GM04503 (cell line): ENCODE measurements at regions not wholly inside any gene's neighbourhood (a gene's known extent, or its start where the extent isn't known, plus 50 kb on each side); places are given as distances from the start of the nearest gene placed in this dataset.
"Not testable (repeated sequence)": the region's sequence is repeated elsewhere in the genome, so short reads cannot be mapped to it uniquely, and the experiment has no call there.

Experiments
- DNase-seq: peaks from one replicate; pipeline ENCODE4 v3.0.0-alpha.2; 2012; ENCODE audit warnings: low read depth

GRCh38 chr2:87315183-87315902 lies 293.7 kb upstream of the PLGLB1 start:
- not testable (repeated sequence) for DNase-seq

GRCh38 chr2:87317193-87317592 lies 295.5 kb upstream of the PLGLB1 start:
- DNase-seq = not testable (repeated sequence)

GRCh38 chr2:87318814-87319491 lies 297.3 kb upstream of the PLGLB1 start:
- peak; percentile 33 for DNase-seq

- DNase-seq = not testable (repeated sequence)
Observed at GRCh38 chr2:87319705-87320104, 298.1 kb upstream of the PLGLB1 start.

- not testable (repeated sequence) for DNase-seq
Observed at GRCh38 chr2:87321201-87321600, 299.6 kb upstream of the PLGLB1 start.

GRCh38 chr2:87324335-87325041 lies 302.8 kb upstream of the PLGLB1 start:
- not testable (repeated sequence) for DNase-seq

GRCh38 chr2:87325042-87325910 lies 303.6 kb upstream of the PLGLB1 start:
- not testable (repeated sequence) for DNase-seq

- not testable (repeated sequence) for DNase-seq
Observed at GRCh38 chr2:87325911-87326294, 304.3 kb upstream of the PLGLB1 start.

- DNase-seq = not testable (repeated sequence)
Observed at GRCh38 chr2:87326754-87327153, 305.1 kb upstream of the PLGLB1 start.

GRCh38 chr2:87327648-87328371 lies 306.2 kb upstream of the PLGLB1 start:
- DNase-seq = not testable (repeated sequence)

- not testable (repeated sequence) for DNase-seq
Observed at GRCh38 chr2:87329529-87329928, 307.9 kb upstream of the PLGLB1 start.

- DNase-seq = not testable (repeated sequence)
Observed at GRCh38 chr2:87330486-87330885, 308.8 kb upstream of the PLGLB1 start.

- DNase-seq = not testable (repeated sequence)
Observed at GRCh38 chr2:87331940-87332583, 310.4 kb upstream of the PLGLB1 start.

- not testable (repeated sequence) for DNase-seq
Observed at GRCh38 chr2:87334888-87335287, 313.2 kb upstream of the PLGLB1 start.

GRCh38 chr2:87338998-87339397 lies 317.4 kb upstream of the PLGLB1 start:
- DNase-seq = peak; percentile 22

GRCh38 chr2:87341601-87342014 lies 320.0 kb upstream of the PLGLB1 start:
- DNase-seq = peak; percentile 18

GRCh38 chr2:87342175-87342574 lies 320.5 kb upstream of the PLGLB1 start:
- DNase-seq = not testable (repeated sequence)

- DNase-seq = peak; percentile 4
Observed at GRCh38 chr2:87343347-87343746, 321.7 kb upstream of the PLGLB1 start.

- DNase-seq = peak; percentile 11
Observed at GRCh38 chr2:87345283-87345682, 323.6 kb upstream of the PLGLB1 start.

GRCh38 chr2:87348556-87348955 lies 326.9 kb upstream of the PLGLB1 start:
- DNase-seq = not testable (repeated sequence)
